GM19468 (cell line): ENCODE measurements at regions not wholly inside any gene's neighbourhood (a gene's known extent, or its start where the extent isn't known, plus 50 kb on each side); places are given as distances from the start of the nearest gene placed in this dataset.

Source experiments
- ATAC-seq: cut with Tn5 transposase; IDR thresholded peaks from one replicate; pipeline ENCODE4 v1.9.1; 2021; ENCODE audit warnings: mild to moderate bottlenecking, moderate library complexity, moderate number of reproducible peaks; ENCODE audit not compliant: unreplicated experiment; ENCODE audit errors: extremely low read depth

DNA sequence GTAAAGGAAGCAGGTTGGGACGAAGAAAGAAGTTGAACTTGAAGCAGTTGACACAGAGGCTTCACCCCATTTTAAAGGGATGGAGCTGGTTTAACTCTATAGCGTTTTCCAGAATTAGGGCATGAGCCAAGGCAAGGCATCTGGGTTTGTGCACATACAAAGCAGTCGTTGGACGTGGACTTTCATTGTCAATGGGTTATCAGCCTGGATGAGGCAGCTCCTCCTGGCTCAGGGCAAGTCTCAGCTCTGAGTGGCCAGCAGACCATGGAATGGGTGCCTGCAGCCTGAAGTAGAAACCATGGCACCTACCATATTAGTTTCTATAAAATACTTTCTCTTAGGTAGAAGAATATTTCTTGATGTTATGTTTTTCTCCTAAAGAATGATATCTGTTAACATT, 163.8 kb upstream of the KCNK2 start:
- ATAC-seq = no peak

DNA sequence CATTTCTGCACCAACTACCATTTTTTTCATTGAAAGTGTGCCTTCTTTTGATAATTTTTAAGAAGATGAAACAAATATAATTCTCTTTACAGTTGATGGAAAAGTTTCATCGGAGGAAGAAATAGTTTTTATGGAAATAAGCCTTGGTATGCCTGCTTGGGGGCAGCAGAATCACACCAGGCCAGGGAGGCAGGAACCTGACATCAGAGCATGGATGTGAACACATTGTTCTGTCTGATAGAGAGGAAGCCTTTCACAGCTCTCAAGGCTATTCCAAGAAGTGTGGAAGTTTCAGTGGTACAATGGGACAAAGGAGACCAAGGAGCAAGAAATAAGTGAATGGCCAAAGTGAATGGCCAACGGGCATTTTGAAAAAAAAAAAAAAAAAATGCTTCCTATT, 162.2 kb upstream of the KCNK2 start:
- ATAC-seq = no peak

DNA sequence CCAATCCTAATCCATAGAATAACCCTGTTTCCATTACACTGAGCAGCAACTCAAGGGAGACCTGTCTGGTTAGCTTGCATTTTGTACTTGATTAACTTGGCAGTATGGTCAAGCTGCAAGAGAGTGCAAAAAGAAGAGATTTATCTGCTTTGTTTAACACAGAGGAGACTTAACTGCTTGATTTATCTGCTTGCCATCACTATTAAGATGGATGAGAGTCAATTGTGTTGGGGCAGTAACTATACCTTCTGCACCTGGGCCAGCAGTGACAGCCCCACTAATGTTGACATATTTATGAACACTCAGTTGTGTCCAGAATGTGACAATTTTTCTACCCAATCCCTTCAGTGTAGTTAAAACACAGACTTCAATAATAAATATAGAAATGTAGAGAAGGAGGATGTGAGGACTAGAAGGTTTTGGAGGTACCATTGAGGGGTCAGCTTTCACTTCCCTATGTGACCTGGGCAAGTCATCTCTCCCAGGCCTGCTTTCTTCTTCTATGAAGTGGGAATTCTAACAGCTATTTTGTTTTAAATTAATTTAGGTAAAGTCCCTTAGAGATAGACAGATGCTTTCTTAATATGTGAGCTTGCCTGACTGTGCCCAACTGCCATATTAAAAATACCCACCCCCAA, 159.1 kb upstream of the KCNK2 start:
- ATAC-seq = no peak

DNA sequence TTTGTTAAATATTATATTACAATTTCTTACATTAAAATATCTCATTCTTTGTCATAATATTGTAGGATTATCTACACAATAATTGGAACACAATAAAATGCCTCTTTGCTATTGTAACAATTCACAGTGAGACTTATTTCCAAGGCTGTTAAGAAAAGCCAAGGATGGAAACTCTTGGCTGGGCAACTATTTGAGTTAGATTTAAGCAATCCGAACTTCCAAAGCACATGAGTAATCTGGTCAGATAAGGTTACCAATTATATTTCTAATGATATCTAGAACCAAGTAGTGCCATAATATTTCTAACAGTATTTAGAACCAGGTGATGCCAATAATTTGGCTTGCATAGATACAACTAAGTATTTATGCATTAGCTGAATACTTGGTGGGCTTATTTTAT, 154.7 kb upstream of the KCNK2 start:
- no peak for ATAC-seq

DNA sequence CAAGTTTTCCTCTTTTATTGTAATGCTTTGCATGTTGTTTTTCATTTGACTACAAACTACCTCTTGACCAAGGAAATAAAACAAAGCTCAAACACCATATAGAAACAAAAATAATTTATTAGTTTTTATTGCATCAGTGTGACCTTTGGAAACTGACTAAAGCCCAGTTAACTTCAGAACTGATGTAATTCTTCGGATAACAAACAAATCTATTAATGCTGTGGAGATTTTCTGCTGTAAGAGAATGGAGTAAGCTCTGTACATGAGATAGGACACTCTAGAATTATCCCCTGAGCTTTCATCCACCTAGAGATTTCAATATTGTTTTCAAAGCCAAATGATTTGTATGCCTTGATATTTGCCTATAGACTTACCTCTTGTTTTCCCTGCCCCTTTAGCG, 154.0 kb upstream of the KCNK2 start:
- ATAC-seq = no peak

DNA sequence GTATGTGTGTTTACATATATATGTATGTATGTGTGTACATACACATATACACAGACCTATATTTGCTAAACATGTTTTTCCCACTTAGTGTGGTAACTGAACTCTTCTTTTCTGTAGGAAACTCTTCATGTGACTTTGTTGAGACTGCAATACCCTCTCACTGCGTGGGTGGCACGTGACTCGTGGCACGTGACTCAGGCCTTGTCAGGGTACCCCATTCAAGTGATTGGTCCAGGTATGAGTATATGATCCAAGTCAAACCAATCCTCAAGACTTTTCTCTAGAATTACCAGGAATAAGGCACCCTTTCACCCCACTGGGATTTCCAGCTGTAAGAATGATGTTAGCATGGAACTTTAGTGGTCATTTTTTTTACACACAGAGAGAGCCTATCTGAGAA, 149.2 kb upstream of the KCNK2 start:
- ATAC-seq = no peak

DNA sequence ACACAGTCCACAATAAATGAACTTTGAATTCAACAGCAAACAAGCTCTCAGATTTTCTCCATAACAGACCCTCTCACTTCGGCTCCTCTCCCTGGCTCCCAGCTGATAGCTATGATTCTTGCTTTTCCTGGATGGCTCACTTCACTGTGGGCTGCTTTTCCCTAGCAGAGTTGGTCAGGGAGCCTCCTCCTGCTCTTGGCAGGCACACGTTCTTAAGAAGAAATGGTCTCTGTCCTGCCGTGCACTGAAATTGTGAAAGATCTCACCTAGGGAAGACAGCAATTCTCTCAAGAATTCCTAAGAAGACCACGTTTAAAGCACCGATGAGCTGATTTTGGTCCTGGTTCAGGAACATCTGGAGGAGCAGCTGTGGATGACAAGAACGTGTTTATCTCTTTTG, 148.5 kb upstream of the KCNK2 start:
- ATAC-seq = no peak

DNA sequence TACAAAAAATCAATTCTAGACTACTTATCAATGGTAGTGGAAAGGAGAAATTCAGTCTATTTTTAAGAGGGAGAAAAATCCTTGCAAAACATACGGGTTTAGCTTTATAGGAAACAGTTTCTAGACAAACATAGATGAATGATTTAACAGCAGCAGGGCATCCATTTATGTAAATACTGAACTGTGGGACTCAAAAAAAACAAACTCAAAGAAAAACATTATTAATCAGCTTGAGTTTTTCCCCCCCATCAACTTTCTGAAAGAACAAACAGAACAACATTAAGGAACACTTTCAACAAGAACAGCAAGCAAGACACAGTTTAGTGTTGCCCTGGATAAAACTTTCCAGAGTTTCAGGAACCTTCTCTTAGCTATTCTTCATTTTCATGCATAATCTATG, 147.3 kb upstream of the KCNK2 start:
- ATAC-seq = no peak

DNA sequence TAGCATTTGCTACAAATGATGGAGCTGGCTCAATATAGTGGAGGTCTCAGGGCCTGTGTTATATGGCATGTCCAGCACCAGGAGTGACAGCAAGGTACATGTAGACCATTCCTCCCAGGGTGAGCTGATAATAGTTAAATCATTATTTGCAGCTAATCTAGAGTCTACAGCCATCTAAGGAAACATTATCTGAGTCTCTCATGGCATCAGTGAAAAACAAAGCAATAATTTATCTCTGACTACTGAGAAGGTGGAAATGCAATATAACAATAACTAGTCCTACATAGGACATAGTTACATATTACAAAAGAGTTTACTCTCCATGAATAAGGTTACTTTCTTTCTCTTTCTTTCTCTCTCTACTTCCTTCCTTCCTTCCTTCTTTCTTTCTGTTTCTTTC, 143.4 kb upstream of the KCNK2 start:
- ATAC-seq = no peak

DNA sequence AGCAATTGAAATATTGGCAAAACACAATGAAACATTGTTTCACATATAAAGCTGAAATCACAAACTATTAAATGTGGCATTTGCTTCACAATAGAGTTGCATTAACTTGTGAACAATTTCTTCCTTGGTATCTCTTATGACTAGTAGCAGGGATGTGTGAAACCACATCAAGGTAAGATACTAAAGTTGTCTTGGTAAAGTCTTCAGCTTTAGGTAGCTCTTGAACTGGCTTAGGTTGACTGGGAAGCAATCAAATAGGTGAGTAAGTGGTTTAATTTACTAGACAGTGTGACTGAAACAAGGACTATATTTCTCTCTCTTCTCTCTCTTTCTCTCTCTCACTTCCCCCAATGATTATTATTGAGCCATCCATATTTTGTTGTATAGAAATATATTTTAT, 141.5 kb upstream of the KCNK2 start:
- no peak for ATAC-seq

DNA sequence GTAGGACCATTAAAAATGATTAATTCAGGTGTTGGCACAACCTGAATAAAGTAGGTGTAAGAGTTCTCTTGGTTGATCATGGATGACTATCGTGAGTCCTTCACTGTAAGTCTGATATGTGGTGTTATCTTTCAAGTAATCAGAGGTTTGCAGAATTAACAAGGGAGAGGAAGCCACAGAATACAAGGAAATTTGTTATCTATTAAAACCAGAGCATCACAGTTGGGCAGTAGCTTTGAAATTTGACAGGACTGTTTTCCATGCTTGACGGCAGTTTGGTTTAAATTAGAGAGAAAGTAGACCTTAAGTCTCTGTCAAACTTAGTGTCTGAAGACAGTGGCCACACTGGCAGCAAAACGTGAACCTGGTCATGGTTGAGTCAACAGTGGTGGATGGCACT, 139.5 kb upstream of the KCNK2 start:
- no peak for ATAC-seq

DNA sequence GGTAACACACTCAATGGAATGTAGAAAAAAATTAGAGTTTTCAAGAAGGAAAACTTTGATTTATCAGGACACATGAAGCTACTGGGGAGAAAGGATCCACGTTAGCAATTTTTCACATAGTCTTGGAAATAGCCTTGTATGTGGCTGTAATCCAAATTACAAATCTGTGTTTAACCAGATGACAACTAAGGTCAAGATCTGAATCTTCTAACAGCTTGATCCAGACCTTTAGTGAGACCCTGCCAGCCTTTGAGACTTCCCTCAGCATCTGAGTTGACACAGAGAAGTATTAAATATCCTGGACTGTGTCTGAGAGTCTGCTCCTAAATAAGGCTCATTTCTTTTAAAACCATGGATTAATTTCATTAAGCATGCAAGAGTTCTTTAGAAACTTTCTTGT, 135.9 kb upstream of the KCNK2 start:
- no peak for ATAC-seq

DNA sequence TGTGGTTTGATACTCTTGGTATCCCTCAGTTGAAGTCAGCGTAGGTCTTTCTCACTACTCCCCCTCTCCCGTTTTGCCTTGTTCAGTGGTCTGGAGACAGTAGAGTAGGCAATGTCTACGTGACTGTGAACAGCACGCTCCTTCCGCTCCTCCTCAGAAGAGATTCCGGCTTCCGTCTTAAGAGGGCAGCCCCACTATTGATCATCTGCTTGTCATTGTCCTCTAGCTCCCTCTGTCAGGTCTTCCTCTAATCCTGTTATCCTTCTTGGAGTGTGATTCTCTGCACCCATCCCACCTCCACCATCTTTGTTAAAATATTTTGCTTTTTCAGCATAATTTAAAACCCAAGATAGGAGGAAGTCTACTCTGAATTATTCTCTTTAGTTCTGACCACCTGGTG, 129.9 kb upstream of the KCNK2 start:
- ATAC-seq = no peak

DNA sequence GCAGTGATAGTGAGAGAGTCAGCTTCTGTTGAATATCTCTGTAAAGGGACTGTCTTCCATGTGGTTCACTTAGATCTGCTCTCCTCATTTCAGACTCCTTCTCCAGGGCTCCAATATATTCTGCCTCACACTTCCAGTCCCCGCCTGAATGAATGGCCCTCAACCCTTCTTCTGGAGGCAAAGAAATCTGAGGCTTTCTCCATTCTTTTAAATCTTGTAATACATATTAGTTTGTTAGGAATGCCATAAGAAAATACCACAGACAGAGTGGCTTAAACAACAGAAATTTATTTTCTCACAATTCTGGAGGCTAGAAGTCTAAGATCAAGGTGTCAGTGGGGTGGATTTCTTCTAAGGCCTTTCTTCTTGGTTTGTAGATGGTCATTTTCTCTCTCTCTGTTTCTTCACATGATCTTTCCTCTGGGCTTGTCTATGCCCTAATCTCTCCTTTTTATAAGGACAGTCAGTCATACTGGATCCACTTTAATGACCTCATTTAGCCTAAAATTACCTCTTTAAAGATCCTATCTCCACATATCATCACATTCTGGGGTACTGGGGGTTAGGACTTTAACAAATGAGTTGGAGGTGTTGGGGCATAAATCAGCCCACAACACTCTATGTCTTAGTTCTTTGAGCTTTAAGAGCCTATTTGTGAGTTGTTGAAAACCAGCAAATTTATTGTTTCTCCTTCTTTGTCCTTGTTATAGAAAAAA, 128.5 kb upstream of the KCNK2 start:
- no peak for ATAC-seq

DNA sequence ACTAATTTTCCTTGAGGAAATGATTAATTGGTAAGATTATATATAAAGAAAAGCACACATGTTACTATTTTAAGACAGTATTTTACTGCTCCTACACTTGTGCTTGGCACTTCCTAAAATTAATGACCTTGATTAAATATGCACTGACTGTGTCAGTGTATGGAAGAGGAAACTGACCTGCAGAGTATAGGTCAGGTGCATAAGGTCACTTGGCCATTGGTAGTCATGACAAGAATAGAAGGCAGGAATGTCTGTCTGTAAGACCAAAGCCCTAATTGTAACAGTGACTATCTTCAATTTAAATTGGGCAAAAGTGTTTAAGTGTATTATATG, 128.0 kb upstream of the KCNK2 start:
- no peak for ATAC-seq

DNA sequence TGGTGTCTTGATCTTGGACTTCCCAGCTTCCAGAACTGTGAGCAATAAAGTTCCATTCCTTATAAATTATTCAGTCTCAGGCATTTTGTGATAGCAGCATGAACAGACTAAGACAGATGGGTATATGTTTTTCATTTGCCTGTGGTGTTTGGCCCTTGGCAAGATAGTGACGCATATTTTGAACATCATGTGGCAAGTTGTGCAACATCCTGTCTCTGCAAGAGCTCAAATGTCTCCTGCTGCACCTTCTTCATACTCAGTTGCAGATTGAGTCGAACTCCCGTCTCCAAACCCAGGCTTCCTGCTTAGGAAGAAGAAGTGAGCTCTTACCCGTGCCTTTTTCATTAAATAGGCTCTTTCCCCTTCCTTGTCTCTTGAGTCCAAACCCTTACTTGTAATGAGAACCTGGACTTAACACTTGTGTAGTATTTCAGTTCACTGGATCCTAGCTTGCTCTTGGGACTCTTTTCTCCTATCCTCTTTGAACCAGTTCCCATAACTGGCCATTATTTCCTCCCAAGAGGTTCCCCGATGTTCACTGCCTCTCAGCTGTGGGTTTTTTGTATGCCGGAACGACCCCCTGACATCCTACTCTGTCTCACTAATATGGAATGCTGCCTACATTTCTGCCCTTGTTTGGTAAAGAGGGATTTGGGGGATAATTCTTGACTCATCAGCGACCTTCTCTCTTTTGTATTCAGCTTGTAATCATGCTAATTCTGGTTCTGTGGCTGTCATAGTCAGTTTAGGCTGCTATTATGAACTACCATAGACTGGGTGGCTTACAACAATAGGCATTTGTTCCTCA, 125.0 kb upstream of the KCNK2 start:
- ATAC-seq = no peak

DNA sequence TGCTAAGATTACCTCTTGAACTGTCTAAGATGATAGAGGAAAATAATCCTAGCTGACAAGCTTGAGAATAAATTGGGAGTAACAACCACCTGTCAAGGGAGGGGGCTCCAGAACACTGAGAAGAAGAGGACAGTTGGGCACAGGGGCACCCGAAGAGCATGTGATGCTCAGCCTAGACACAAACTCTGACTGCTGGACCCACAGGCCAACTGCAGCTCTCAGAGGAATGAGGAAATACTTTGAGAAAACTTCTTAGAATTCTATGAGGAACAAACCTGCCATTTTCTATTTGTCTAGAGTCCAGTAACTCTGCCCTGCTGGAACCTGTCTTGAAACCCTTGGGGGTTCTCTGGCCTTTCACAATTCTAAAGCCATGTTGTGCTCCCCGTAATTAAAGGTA, 124.1 kb upstream of the KCNK2 start:
- no peak for ATAC-seq

DNA sequence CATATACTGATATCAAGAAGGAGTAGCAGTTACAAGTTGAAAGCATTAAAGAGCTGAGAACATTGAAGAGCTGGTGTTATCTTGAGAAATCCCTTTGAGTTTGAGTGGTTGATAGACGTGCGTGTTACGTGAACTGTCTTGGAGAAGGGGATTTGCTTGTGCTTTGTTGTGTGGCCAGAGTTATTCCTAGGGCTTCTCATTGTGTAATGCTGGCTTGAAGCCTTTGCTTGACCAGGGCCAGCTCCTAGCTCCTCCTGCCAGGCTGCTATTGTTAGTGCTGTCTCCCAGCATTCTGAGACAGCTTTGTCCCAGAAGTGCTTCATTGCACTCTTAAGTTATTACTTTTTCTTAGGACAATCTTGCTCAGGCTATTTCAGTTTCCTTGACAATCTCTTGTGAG, 116.2 kb upstream of the KCNK2 start:
- no peak for ATAC-seq

DNA sequence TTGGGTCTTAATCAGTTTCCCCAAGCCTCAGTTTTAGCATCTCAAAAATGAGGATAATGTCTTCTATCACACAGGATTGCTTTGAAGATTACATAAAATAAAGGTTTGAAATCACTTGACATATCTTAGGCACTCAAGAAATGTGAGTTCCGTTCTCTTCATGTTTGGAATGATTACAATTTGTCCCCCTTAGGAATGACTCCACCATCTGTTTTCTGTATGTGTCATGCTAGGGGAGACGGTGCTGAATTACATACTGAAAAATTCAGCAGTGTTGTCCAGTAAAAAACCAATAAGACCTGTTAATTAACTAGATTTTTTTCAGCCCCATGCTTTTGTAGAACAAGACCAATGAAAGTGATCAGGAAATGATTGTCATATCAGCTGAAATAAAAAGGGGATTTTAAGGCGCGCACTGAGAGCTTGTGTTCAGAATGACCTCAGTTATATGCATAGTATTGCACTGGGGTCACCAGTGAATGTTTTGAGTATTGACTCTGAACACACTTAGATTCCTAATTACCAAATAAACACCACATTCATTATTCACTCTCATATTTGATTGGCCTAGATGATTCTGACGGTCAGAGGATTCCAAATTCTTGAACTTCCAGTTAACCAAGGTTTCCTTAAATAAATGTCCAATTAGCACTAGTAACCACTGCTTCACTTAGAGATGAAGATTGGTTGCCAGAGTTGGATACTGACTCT, 114.5 kb upstream of the KCNK2 start:
- no peak for ATAC-seq

DNA sequence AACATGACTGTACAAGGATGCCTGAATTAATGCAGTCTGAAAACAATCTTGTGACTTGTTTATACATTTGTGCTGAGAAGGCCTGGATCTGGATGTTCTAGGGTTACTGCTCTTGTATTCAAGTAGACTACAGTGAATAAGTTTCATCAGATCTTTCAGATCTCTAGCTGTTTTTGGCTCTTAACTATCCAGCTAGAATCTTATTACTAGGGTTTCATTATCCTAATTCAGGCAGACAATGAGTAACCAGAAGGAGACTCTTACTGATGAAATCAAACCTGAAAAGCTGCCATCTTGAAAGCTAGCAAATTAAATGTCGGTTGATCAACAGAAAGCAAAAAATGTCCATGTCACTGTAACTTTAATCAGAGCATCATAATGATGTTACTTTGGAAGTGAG, 112.5 kb upstream of the KCNK2 start:
- no peak for ATAC-seq

DNA sequence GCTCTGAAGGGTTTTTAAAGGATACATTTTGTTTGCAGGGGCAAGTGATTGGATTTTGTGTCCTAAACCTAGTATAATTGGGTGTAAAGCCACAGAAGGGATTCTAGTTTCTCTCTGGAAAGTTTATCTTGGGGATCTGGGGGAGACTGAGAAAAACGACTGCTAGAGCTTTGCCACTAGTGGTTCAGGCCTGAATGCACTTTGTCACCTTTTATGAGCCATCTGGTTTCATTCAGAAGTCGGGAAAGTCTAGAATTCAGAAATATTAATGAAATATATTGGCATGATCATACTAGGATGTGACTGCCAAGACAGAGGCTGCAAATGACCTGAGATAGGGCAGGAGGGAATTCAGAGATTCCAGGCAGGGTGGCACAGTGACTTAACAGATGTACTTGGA, 111.5 kb upstream of the KCNK2 start:
- no peak for ATAC-seq
